Thyroid gland (tissue), 4 donors: ENCODE measurements at regions not wholly inside any gene's neighbourhood (a gene's known extent, or its start where the extent isn't known, plus 50 kb on each side); places are given as distances from the start of the nearest gene placed in this dataset.
"Not testable (repeated sequence)": the region's sequence is repeated elsewhere in the genome, so short reads cannot be mapped to it uniquely, and the experiment has no call there.

Experiments used
- DNase-seq, 2 donors: peaks; one replicate each; pipeline ENCODE4 v3.0.0-alpha.2; 2019
- H3K27ac ChIP-seq, 3 donors: fragments of 200-600 bp; sonication (generic); 1 replicate in 2 of 3; 2 replicates in 1 of 3; pipeline ENCODE4 v1.5.1; 2016 to 2019; ENCODE audit warnings: mild to moderate bottlenecking in 1 of 3, moderate library complexity in 1 of 3
- H3K27me3 ChIP-seq: fragments of 200-600 bp; sonication (generic); one replicate; pipeline ENCODE4 v1.5.1; 2019
- H3K36me3 ChIP-seq, 2 donors: fragments of 200-600 bp; sonication (generic); one replicate each; pipeline ENCODE4 v1.5.1; 2016 to 2019
- H3K4me1 ChIP-seq, 2 donors: fragments of 200-600 bp; sonication (generic); one replicate each; pipeline ENCODE4 v1.5.1; 2017 to 2019
- H3K4me3 ChIP-seq, 3 donors: fragments of 200-600 bp; sonication (generic); replicated peaks in 1 of 3; 1 replicate in 2 of 3; 2 replicates in 1 of 3; pipeline ENCODE4 v1.5.1; 2016; ENCODE audit warnings: mild to moderate bottlenecking in 1 of 3
- H3K9me3 ChIP-seq: fragments of 200-600 bp; sonication (generic); one replicate; pipeline ENCODE4 v1.5.1; 2017
- POLR2A ChIP-seq, 2 donors: fragments of 450-650 bp; IDR thresholded peaks; one replicate each; pipeline ENCODE4 v1.6.1; 2017; ENCODE audit warnings: antibody characterized with exemption in 2 of 2, mild to moderate bottlenecking in 2 of 2, moderate library complexity in 1 of 2
- WGBS, 2 donors: methylation state at CpG; one replicate each; pipeline ENCODE4 v1.1.5; 2017; 5-methylcytosine and 5-hydroxymethylcytosine counted together
- intact Hi-C: fragments of 100-400 bp; cut with DNase I; formaldehyde crosslinking; loops from one replicate; pipeline ENCODE4 v1.15.1; 2023
- TF ChIP-seq, protein P1 (sequence below), 6 experiments: fragments of 200-600 bp in 3 of 6; fragments of 450-650 bp in 3 of 6; sonication (generic) in 3 of 6; IDR thresholded peaks; one replicate each; pipeline ENCODE4 v1.5.1; 2016 to 2019; ENCODE audit warnings: antibody characterized with exemption in 6 of 6, mild to moderate bottlenecking in 2 of 6, inconsistent platforms in 1 of 6, moderate library complexity in 1 of 6

DNA sequence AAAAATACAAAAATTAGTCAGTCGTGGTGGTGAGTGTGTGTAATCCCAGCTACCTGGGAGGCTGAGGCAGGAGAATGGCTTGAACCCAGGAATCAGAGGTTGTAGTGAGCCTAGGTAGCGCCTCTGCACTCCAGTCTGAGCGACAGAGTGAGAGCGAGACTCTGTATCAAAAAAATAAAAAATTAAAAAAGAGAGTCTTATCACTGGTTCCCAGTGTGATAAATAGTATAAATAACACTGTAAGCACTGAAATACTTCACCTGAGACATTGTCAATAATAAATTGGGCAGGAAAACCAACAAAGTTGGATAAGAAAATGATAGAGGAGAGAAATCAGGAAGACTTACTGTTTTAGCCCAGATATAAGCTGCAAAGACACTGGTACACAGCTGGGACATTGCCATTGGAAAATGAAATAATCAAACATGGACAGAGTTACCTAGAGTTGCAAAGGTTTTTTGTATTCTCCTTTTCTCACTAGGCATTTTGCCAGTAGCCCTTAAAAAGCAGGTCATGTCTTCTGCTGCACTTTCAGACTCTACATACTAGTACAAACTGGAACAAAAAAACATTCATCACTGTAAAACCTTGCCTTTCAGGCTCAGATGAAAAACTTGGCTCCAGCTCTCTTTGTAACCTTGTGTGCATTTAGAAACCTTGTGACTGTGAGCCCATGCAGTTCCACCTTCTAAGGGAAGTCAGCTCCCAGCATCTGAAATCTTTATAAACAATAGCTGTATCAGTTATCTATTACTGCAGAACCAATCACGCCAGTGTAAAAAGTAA lies 55.0 kb upstream of the PPP1R2C start:
- Histone ChIP-seq H3K4me1 (no peaks in the 10 kb centered on the region), H3K27ac (peak overlapping the region in 1 of 3 donors; percentile 14), H3K36me3 (no peaks in the 10 kb centered on the region), H3K27me3 (no peaks in the 10 kb centered on the region), H3K9me3 (no peaks in the 10 kb centered on the region), H3K4me3 (no peak overlapping the region)
- WGBS, 2 donors, result 83 to 90% methylated on average over 5 of the region's 5 CpGs
- intact Hi-C loops, result no loop called here
- peak; percentile 10 to 19 for DNase-seq
- TF ChIP-seq, protein P1, sequence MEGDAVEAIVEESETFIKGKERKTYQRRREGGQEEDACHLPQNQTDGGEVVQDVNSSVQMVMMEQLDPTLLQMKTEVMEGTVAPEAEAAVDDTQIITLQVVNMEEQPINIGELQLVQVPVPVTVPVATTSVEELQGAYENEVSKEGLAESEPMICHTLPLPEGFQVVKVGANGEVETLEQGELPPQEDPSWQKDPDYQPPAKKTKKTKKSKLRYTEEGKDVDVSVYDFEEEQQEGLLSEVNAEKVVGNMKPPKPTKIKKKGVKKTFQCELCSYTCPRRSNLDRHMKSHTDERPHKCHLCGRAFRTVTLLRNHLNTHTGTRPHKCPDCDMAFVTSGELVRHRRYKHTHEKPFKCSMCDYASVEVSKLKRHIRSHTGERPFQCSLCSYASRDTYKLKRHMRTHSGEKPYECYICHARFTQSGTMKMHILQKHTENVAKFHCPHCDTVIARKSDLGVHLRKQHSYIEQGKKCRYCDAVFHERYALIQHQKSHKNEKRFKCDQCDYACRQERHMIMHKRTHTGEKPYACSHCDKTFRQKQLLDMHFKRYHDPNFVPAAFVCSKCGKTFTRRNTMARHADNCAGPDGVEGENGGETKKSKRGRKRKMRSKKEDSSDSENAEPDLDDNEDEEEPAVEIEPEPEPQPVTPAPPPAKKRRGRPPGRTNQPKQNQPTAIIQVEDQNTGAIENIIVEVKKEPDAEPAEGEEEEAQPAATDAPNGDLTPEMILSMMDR (IDR thresholded peaks at IDR 0.05), result no peak
- TF ChIP-seq POLR2A (IDR thresholded peaks at IDR 0.05), result no peak

DNA sequence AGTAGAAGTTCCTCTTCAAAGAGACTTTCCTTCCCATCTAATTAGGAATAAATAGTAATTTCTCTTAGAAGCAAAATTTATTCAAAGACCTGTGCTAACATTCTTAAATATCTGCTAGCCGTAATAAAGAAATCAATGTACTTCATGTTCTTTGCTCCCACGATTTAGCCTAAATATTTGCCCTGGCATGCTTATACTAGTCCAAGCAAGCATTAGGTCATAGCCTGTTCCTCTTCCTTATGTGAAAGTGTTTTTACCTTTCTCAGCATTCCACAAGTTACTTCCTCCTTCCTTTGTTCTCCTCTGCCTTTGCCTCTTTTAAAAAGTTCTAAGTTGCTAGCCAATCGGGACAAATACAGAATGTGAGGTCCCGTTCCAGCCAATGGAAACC lies 55.6 kb upstream of the PPP1R2C start:
- H3K4me3 ChIP-seq, DNase-seq, H3K9me3 ChIP-seq, H3K27me3 ChIP-seq, H3K36me3 ChIP-seq, intact Hi-C loops, H3K4me1 ChIP-seq, H3K27ac ChIP-seq: not testable (repeated sequence)
- WGBS, 2 donors, result 71 to 80% methylated on average over 4 of the region's 4 CpGs

DNA sequence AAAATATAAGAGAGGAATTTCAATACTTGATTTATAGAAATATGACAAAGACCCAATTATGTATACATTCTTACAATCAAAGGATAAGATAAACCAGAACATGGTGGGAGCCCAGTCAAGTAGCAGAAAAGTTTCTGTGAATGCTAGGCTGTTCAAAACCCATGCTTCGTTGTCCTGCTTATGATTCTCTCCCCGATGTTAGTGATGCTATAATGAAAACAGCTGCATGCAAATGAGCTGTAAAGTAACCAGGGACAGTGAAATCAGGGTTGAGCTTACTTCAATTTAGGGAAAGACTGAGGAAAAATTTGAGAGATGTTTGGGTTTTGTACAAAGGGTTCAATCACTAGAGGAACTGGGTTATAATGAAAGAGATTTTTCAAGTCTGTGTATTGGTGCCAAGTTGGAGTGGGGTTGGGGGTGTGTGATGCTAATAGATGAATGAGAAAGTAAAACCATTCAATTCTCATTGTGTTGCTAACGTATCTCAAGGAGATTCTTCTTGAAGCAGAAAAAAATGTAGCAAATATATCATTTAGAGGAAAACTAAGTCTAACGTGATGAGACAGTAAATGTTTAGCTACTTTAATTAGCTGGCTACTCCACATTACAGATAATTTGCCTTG lies 59.3 kb upstream of the PPP1R2C start:
- no peaks in the 10 kb centered on the region for H3K27me3 ChIP-seq
- H3K4me1 ChIP-seq, result no peaks in the 10 kb centered on the region
- no peak for DNase-seq
- intact Hi-C loops, result no loop called here
- no peaks in the 10 kb centered on the region for H3K9me3 ChIP-seq
- no peak overlapping the region for H3K4me3 ChIP-seq
- TF ChIP-seq, protein P1 (IDR thresholded peaks at IDR 0.05), result no peak
- TF ChIP-seq POLR2A (IDR thresholded peaks at IDR 0.05), result no peak
- WGBS, 2 donors, result 79 to 82% methylated on average over 4 of the region's 4 CpGs
- no peaks in the 10 kb centered on the region for H3K36me3 ChIP-seq
- no peak overlapping the region for H3K27ac ChIP-seq

DNA sequence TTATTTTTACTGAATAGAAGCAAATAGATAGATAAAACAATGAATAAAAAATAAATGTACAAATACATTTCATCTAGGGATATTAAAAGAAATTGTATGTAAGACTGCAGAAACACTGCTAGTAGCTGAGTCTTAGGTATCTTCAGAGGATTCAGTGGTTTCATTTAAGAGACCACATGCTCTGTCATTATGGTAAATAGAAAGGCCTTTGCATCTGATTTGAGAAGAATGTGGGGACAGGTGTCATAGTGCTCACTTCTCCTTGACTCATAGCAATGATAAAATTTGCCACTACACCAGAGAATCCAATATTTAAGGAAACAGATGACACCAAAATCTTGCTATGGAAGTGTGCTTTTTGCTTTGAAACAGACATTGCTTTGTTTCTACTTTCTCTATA lies 59.8 kb upstream of the PPP1R2C start:
- H3K36me3 ChIP-seq, result no peaks in the 10 kb centered on the region
- intact Hi-C loops, result no loop called here
- no peak for DNase-seq
- no peaks in the 10 kb centered on the region for H3K4me1 ChIP-seq
- no peak overlapping the region for H3K4me3 ChIP-seq
- no peaks in the 10 kb centered on the region for H3K27me3 ChIP-seq
- no peaks in the 10 kb centered on the region for H3K9me3 ChIP-seq
- H3K27ac ChIP-seq, result no peak overlapping the region
- TF ChIP-seq, protein P1 (IDR thresholded peaks at IDR 0.05), result no peak
- TF ChIP-seq POLR2A (IDR thresholded peaks at IDR 0.05), result no peak

DNA sequence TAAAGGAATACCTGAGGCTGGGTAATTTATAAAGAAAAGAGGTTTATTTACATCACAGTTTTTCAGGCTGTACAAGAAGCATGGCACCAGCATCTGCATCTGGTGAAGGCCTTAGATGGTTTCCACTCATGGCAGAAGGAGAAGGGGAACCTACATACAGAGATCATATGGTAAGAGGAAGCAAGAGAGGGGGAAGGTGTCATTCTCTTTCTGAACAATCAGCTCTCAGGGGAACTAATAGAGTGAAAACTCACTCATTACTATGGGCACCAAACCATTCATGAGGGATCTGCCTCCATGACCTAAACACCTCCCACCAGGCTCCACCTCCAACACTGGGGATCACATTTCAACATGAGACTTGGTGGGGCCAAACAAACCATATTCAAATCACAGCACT lies 61.7 kb upstream of the PPP1R2C start:
- intact Hi-C loops, result no loop called here
- Histone ChIP-seq H3K9me3 (no peaks in the 10 kb centered on the region), H3K27ac (no peak overlapping the region), H3K4me3 (no peak overlapping the region), H3K27me3 (no peaks in the 10 kb centered on the region), H3K36me3 (no peaks in the 10 kb centered on the region), H3K4me1 (no peaks in the 10 kb centered on the region)
- no peak for DNase-seq
- TF ChIP-seq, protein P1 (IDR thresholded peaks at IDR 0.05), result no peak
- TF ChIP-seq POLR2A (IDR thresholded peaks at IDR 0.05), result no peak
